GM12878 (cell line): ENCODE measurements at regions not wholly inside any gene's neighbourhood (a gene's known extent, or its start where the extent isn't known, plus 50 kb on each side); places are given as distances from the start of the nearest gene placed in this dataset.

Source experiments
- ATAC-seq: fragments of 200-7000 bp; cut with Tn5 transposase; 3 replicates; pipeline ENCODE4 v1.9.1; 2020; ENCODE audit warnings: mild to moderate bottlenecking, moderate library complexity
- BruUV-seq: library from RNA; stranded (reverse); fragments of 400-500 nt; replicated peaks from 2 replicates; lab custom pipeline; 2021; lab: Mats Ljungman, UMichigan
- CTCF ChIA-PET: fragments of 300-600 bp; sonication (Branson Sonifier 250); formaldehyde crosslinking; extraction: SDS; loops from one replicate; lab custom pipeline; 2021; ENCODE audit warnings: inconsistent platforms; lab: Yijun Ruan, JAX
- POLR2A ChIA-PET: fragments of 350-600 bp; formaldehyde crosslinking; extraction: SDS; loops from one replicate; lab custom pipeline; 2021; ENCODE audit warnings: inconsistent platforms; lab: Charles Lee
- RAD21 ChIA-PET: fragments of 300-600 bp; sonication (Branson Sonifier 250); formaldehyde crosslinking; loops from one replicate; lab custom pipeline; 2023; ENCODE audit warnings: antibody characterized with exemption; ENCODE audit not compliant: unreplicated experiment; lab: Charles Lee
- SMC1A ChIA-PET: fragments of 300-600 bp; sonication (Branson Sonifier 250); formaldehyde crosslinking; loops from one replicate; lab custom pipeline; 2023; ENCODE audit not compliant: unreplicated experiment, uncharacterized antibody; lab: Charles Lee
- DNase-seq: peaks from one replicate; pipeline ENCODE4 v3.0.0-alpha.2; 2011; ENCODE audit warnings: low read depth, low spot score
- FAIRE-seq: peaks from 3 replicates; lab custom pipeline; 2011; peaks lifted over from hg19 to GRCh38; lab: Jason Lieb, UNC
- H2AFZ ChIP-seq: 2 replicates; pipeline ENCODE4 v1.6.0; 2011; ENCODE audit warnings: low read depth, low read length, control low read depth; ENCODE audit not compliant: control insufficient read depth
- H3K27ac ChIP-seq: 2 replicates; pipeline ENCODE4 v1.5.1; 2011; ENCODE audit warnings: control low read depth; ENCODE audit not compliant: control insufficient read depth, insufficient read depth
- H3K27me3 ChIP-seq, 2 experiments: replicated peaks in 1 of 2; 2 replicates each; pipeline versions ENCODE4 v1.6.0 to v1.6.1; 2011; ENCODE audit warnings: low read length in 1 of 2; ENCODE audit not compliant: control insufficient read depth in 2 of 2, insufficient read depth in 2 of 2
- H3K36me3 ChIP-seq, 2 experiments: 2 replicates each; pipeline ENCODE4 v1.5.1; 2011; ENCODE audit warnings: low read length in 1 of 2; ENCODE audit not compliant: control insufficient read depth in 2 of 2, insufficient read depth in 2 of 2
- H3K4me1 ChIP-seq: 2 replicates; pipeline ENCODE4 v1.6.1; 2011; ENCODE audit warnings: mild to moderate bottlenecking, low read length, moderate library complexity, mixed read lengths; ENCODE audit not compliant: control insufficient read depth, insufficient read depth
- H3K4me2 ChIP-seq: 2 replicates; pipeline ENCODE4 v1.6.0; 2011; ENCODE audit warnings: control low read depth; ENCODE audit not compliant: control insufficient read depth, insufficient read depth
- H3K4me3 ChIP-seq: fragments of 200-600 bp; sonication (generic); 2 replicates; pipeline ENCODE4 v1.5.1; 2016
- H3K79me2 ChIP-seq: 2 replicates; pipeline ENCODE4 v1.6.0; 2011; ENCODE audit warnings: low read length; ENCODE audit not compliant: control insufficient read depth, insufficient read depth
- H3K9ac ChIP-seq: 2 replicates; pipeline ENCODE4 v1.8.0; 2011; ENCODE audit warnings: low read length, control low read depth, mixed read lengths; ENCODE audit not compliant: control insufficient read depth, insufficient read depth
- H3K9me3 ChIP-seq: replicated peaks from 3 replicates; pipeline ENCODE4 v1.5.1; 2011; ENCODE audit warnings: mild to moderate bottlenecking, low read length; ENCODE audit not compliant: control insufficient read depth, insufficient read depth
- H4K20me1 ChIP-seq: 2 replicates; pipeline ENCODE4 v1.6.0; 2011; ENCODE audit not compliant: control insufficient read depth, insufficient read depth
- CBFB ChIP-seq: IDR thresholded peaks from 2 replicates; pipeline ENCODE4 v1.6.1; 2016; ENCODE audit warnings: antibody characterized with exemption, low read depth
- CUX1 ChIP-seq: IDR thresholded peaks from 2 replicates; pipeline ENCODE4 v1.6.1; 2012; ENCODE audit warnings: improper control_type of control experiment, low read depth, low read length; ENCODE audit not compliant: insufficient replicate concordance
- RELA ChIP-seq: fragments of 450-650 bp; IDR thresholded peaks from 2 replicates; pipeline ENCODE4 v1.8.0; 2014; ENCODE audit warnings: borderline replicate concordance; ENCODE audit not compliant: partially characterized antibody
- WGBS: methylation state at CpG from one replicate; pipeline ENCODE4 v1.1.6; 2016; ENCODE audit warnings: low lambda C conversion rate; ENCODE audit not compliant: insufficient replicate concordance, insufficient coverage; ENCODE audit errors: missing lambda C conversion rate; 5-methylcytosine and 5-hydroxymethylcytosine counted together
- in situ Hi-C: fragments of 300-500 bp; cut with MboI; formaldehyde crosslinking; loops from 9 replicates; pipeline ENCODE4 v1.14.3; 2018; ENCODE audit warnings: mixed read lengths
- intact Hi-C: fragments of 100-400 bp; cut with micrococcal nuclease; formaldehyde crosslinking; loops from one replicate; pipeline ENCODE4 v1.14.2; 2022; ENCODE audit not compliant: unreplicated experiment

GRCh38 chr10:33421789-33422462 is 87.5 kb upstream of the NRP1 start:
- DNase-seq (no peak), ATAC-seq (no peak), FAIRE-seq (no peak)
- SMC1A ChIA-PET, result interaction anchor here (1.0 kb wide), 1 partner anchor 138 kb away, joined by 3 read pairs; no protein-coding TSS in a partner anchor
- H3K4me1 ChIP-seq, result no peaks in the 10 kb centered on the region
- CTCF ChIA-PET, result interaction anchor here (0.6 kb wide), 1 partner anchor 1606 kb away, joined by 3 read pairs; no protein-coding TSS in a partner anchor
- no peak overlapping the region for H3K27ac ChIP-seq
- H3K9ac ChIP-seq, result no peak overlapping the region
- in situ Hi-C loops, result no loop called here
- WGBS, result 8% methylated on average over 5 of the region's 5 CpGs
- H3K79me2 ChIP-seq, result no peaks in the 10 kb centered on the region
- no TSS peak for BruUV-seq
- H3K9me3 ChIP-seq, result no peaks in the 10 kb centered on the region
- no peaks in the 10 kb centered on the region for H3K36me3 ChIP-seq
- no peak overlapping the region for H3K4me2 ChIP-seq
- H4K20me1 ChIP-seq, result no peaks in the 10 kb centered on the region
- TF ChIP-seq CUX1 (no peak), RELA (no peak), CBFB (no peak)
- TF ChIP-seq, all 136 proteins: peak for 0
- ChIA-PET POLR2A (no interaction called here), RAD21 (no interaction called here)
- H3K4me3 ChIP-seq, result no peak overlapping the region
- H3K27me3 ChIP-seq, result no peaks in the 10 kb centered on the region
- intact Hi-C loops, result no loop called here
- H2AFZ ChIP-seq, result no peak overlapping the region
